PFSK-1 (cell line): ENCODE measurements at regions not wholly inside any gene's neighbourhood (a gene's known extent, or its start where the extent isn't known, plus 50 kb on each side); places are given as distances from the start of the nearest gene placed in this dataset.

Source experiments
- FOXP2 ChIP-seq: optimal IDR thresholded peaks from 2 replicates; pipeline ENCODE3; 2011; ENCODE audit warnings: borderline replicate concordance, control low read depth, inconsistent platforms; ENCODE audit not compliant: insufficient read depth; ENCODE audit errors: extremely low read length, extremely low read depth
- POLR2AphosphoS5 ChIP-seq: IDR thresholded peaks from 2 replicates; pipeline ENCODE4 v1.6.1; 2012; ENCODE audit warnings: low read depth, mild to moderate bottlenecking, control low read depth, low read length, moderate library complexity
- TF ChIP-seq, protein P1 (sequence below), 2 experiments: IDR thresholded peaks; 2 replicates each; pipeline versions ENCODE4 v1.6.1 to v1.8.0; 2011 to 2012; ENCODE audit warnings: low read depth in 2 of 2, low read length in 2 of 2, control low read depth in 1 of 2, inconsistent platforms in 1 of 2, mild to moderate bottlenecking in 1 of 2, moderate library complexity in 1 of 2; ENCODE audit not compliant: insufficient read depth in 1 of 2

DNA sequence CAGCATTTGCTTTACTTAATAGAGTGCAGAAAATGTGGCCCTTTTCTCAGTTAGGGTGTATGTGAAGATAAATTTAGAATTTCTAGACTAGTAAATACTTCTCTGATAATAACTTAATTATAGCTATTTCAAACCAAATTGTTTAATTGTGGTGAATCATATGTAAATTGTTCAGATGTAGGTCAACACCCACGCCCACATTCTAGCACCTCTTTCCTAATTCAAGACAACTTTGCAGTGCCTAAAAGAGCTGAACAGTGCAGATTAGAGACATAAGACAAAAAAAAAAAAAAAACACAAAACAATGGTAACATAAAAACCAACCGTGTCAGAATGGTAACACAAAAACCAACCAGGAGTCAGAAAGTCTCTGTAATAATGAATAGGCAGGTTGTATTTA, 758.3 kb downstream of the USP25 start:
- TF ChIP-seq, protein P1, sequence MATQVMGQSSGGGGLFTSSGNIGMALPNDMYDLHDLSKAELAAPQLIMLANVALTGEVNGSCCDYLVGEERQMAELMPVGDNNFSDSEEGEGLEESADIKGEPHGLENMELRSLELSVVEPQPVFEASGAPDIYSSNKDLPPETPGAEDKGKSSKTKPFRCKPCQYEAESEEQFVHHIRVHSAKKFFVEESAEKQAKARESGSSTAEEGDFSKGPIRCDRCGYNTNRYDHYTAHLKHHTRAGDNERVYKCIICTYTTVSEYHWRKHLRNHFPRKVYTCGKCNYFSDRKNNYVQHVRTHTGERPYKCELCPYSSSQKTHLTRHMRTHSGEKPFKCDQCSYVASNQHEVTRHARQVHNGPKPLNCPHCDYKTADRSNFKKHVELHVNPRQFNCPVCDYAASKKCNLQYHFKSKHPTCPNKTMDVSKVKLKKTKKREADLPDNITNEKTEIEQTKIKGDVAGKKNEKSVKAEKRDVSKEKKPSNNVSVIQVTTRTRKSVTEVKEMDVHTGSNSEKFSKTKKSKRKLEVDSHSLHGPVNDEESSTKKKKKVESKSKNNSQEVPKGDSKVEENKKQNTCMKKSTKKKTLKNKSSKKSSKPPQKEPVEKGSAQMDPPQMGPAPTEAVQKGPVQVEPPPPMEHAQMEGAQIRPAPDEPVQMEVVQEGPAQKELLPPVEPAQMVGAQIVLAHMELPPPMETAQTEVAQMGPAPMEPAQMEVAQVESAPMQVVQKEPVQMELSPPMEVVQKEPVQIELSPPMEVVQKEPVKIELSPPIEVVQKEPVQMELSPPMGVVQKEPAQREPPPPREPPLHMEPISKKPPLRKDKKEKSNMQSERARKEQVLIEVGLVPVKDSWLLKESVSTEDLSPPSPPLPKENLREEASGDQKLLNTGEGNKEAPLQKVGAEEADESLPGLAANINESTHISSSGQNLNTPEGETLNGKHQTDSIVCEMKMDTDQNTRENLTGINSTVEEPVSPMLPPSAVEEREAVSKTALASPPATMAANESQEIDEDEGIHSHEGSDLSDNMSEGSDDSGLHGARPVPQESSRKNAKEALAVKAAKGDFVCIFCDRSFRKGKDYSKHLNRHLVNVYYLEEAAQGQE (IDR thresholded peaks at IDR 0.05; ENCODE audit: insufficient read depth in 1 of 2, low read depth in 2 of 2, low read length in 2 of 2) = no peak
- TF ChIP-seq POLR2AphosphoS5 = no peak
- no peak for TF ChIP-seq FOXP2
